ENCODE measurements at regions not wholly inside any gene's neighbourhood (a gene's known extent, or its start where the extent isn't known, plus 50 kb on each side); places are given as distances from the start of the nearest gene placed in this dataset.

DNA sequence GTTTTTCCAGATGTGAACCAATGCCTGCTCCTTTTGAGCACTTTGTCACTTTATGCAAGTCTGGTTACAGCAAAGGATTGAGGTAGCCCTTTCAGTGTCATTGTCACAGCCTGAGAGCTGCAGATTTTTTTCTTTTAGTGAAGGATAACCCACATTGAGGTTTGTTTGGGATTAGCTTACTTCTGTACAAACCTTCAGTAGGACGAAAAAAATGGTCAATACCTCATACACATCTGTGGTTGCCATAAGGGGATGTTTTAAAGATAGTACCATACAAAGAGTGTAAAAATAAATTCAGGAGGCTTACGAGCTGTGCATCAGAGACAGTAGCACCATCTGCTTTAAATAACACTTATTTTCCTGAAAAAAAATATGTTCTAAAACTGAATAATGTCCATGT is 566.0 kb downstream of the AJAP1 start:
- Histone ChIP-seq H3K9me3 (ENCODE audit: control insufficient read depth in 2 of 3, insufficient read depth in 1 of 3, low read length in 3 of 3) (no peaks in the 10 kb centered on the region), H3K36me3 (ENCODE audit: control insufficient read depth in 2 of 3, insufficient read depth in 3 of 3, low read length in 3 of 3) (no peaks in the 10 kb centered on the region), H3K9ac (ENCODE audit: low read length in 3 of 3) (no peak overlapping the region), H3K27ac (ENCODE audit: low read depth in 2 of 2, low read length in 2 of 2) (no peak overlapping the region), H3K4me1 (ENCODE audit: control insufficient read depth in 2 of 3, insufficient read depth in 2 of 3, low read depth in 1 of 3, low read length in 3 of 3) (no peaks in the 10 kb centered on the region), H3K27me3 (ENCODE audit: control insufficient read depth, insufficient read depth, low read length) (no peaks in the 10 kb centered on the region), H3K4me3 (ENCODE audit: low read length in 3 of 3) (no peak overlapping the region)
- intact Hi-C loops (cut with DNase I): no loop called here
- DNase-seq (no peak), FAIRE-seq (no peak)
- TF ChIP-seq, protein P1, sequence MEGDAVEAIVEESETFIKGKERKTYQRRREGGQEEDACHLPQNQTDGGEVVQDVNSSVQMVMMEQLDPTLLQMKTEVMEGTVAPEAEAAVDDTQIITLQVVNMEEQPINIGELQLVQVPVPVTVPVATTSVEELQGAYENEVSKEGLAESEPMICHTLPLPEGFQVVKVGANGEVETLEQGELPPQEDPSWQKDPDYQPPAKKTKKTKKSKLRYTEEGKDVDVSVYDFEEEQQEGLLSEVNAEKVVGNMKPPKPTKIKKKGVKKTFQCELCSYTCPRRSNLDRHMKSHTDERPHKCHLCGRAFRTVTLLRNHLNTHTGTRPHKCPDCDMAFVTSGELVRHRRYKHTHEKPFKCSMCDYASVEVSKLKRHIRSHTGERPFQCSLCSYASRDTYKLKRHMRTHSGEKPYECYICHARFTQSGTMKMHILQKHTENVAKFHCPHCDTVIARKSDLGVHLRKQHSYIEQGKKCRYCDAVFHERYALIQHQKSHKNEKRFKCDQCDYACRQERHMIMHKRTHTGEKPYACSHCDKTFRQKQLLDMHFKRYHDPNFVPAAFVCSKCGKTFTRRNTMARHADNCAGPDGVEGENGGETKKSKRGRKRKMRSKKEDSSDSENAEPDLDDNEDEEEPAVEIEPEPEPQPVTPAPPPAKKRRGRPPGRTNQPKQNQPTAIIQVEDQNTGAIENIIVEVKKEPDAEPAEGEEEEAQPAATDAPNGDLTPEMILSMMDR (IDR thresholded peaks at IDR 0.05; ENCODE audit: borderline replicate concordance, extremely low read depth, insufficient read depth): no peak

DNA sequence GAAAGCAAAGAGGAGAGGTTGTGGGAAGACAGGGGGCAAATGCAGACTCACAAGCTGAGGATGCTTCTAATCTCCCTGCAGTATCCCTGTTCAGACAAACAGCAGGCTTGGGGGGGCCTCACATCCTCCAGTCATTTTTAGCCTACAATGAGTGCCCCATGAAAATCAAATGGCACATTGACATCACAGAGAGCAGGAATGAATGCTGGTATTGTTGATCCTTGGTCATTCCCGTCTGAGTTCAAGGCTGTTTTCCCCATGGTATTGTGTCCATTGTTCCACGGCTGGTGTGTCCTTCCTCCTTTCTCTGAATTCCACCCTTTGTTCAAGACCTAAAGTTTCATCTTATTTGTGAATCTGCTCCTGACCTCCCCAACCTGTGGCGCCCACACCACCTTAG is 545.6 kb downstream of the AJAP1 start:
- TF ChIP-seq, protein P1 (IDR thresholded peaks at IDR 0.05; ENCODE audit: borderline replicate concordance, extremely low read depth, insufficient read depth): no peak
- Histone ChIP-seq H3K27ac (ENCODE audit: low read depth in 2 of 2, low read length in 2 of 2) (no peak overlapping the region), H3K4me3 (ENCODE audit: low read length in 3 of 3) (no peak overlapping the region), H3K9me3 (ENCODE audit: control insufficient read depth in 2 of 3, insufficient read depth in 1 of 3, low read length in 3 of 3) (no peaks in the 10 kb centered on the region), H3K27me3 (ENCODE audit: control insufficient read depth, insufficient read depth, low read length) (no peaks in the 10 kb centered on the region), H3K4me1 (ENCODE audit: control insufficient read depth in 2 of 3, insufficient read depth in 2 of 3, low read depth in 1 of 3, low read length in 3 of 3) (no peaks in the 10 kb centered on the region), H3K36me3 (ENCODE audit: control insufficient read depth in 2 of 3, insufficient read depth in 3 of 3, low read length in 3 of 3) (no peaks in the 10 kb centered on the region), H3K9ac (ENCODE audit: low read length in 3 of 3) (no peak overlapping the region)
- intact Hi-C loops (cut with DNase I): no loop called here
- DNase-seq (no peak), FAIRE-seq (no peak)

DNA sequence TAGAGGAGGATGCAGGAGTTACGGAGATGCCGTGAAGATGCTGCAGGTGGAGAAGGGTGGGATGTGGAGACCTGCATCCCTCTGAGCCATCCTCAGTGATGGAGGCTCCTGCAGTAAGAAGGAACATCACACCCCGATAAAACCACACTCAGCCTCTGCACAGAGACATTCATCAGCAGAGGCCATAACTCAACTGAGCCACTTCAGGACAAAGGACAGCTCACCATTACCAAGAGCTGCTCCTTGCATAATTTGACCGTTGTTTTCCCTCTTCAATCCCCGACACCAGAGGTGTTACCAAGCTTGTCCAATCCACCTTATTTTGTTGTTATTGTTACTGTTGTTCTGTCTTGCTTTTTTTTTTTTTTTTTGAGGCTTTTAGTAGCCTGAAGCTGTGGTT is 543.9 kb downstream of the AJAP1 start:
- Histone ChIP-seq H3K9ac (ENCODE audit: low read length in 3 of 3) (no peak overlapping the region), H3K27me3 (ENCODE audit: control insufficient read depth, insufficient read depth, low read length) (no peaks in the 10 kb centered on the region), H3K4me1 (ENCODE audit: control insufficient read depth in 2 of 3, insufficient read depth in 2 of 3, low read depth in 1 of 3, low read length in 3 of 3) (no peaks in the 10 kb centered on the region), H3K36me3 (ENCODE audit: control insufficient read depth in 2 of 3, insufficient read depth in 3 of 3, low read length in 3 of 3) (no peaks in the 10 kb centered on the region), H3K27ac (ENCODE audit: low read depth in 2 of 2, low read length in 2 of 2) (no peak overlapping the region), H3K9me3 (ENCODE audit: control insufficient read depth in 2 of 3, insufficient read depth in 1 of 3, low read length in 3 of 3) (no peaks in the 10 kb centered on the region), H3K4me3 (ENCODE audit: low read length in 3 of 3) (no peak overlapping the region)
- peak in 3 of 5 donors; percentile 11 to 41 (median 14) for DNase-seq
- TF ChIP-seq, protein P1 (IDR thresholded peaks at IDR 0.05; ENCODE audit: borderline replicate concordance, extremely low read depth, insufficient read depth): no peak
- intact Hi-C loops (cut with DNase I): no loop called here
- FAIRE-seq: no peak

DNA sequence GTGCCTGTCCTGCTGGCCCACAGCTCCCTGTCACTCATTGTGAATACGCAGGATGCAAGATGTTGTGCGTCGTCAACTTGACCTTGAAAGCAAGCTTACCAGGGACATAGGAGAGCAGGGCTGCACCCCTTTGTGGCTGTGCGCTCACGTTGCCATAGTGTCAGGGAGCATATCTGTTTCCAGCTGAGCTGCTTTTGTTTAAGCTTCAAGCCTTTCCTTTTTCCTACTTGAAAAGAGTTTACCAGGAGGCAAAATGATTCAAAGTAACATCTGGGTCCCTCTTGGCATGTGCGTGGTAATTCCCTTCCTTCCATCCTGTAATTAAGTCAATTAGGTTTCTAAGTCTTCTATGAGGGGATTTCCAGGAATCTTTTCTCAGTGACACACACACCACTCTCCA is 537.1 kb downstream of the AJAP1 start:
- intact Hi-C loops (cut with DNase I): no loop called here
- Histone ChIP-seq H3K9me3 (ENCODE audit: control insufficient read depth in 2 of 3, insufficient read depth in 1 of 3, low read length in 3 of 3) (no peaks in the 10 kb centered on the region), H3K27me3 (ENCODE audit: control insufficient read depth, insufficient read depth, low read length) (no peaks in the 10 kb centered on the region), H3K4me1 (ENCODE audit: control insufficient read depth in 2 of 3, insufficient read depth in 2 of 3, low read depth in 1 of 3, low read length in 3 of 3) (no peaks in the 10 kb centered on the region), H3K9ac (ENCODE audit: low read length in 3 of 3) (no peak overlapping the region), H3K36me3 (ENCODE audit: control insufficient read depth in 2 of 3, insufficient read depth in 3 of 3, low read length in 3 of 3) (no peaks in the 10 kb centered on the region), H3K27ac (ENCODE audit: low read depth in 2 of 2, low read length in 2 of 2) (no peak overlapping the region), H3K4me3 (ENCODE audit: low read length in 3 of 3) (no peak overlapping the region)
- DNase-seq (no peak), FAIRE-seq (no peak)
- TF ChIP-seq, protein P1 (IDR thresholded peaks at IDR 0.05; ENCODE audit: borderline replicate concordance, extremely low read depth, insufficient read depth): no peak
